ENCODE measurements at regions not wholly inside any gene's neighbourhood (a gene's known extent, or its start where the extent isn't known, plus 50 kb on each side); places are given as distances from the start of the nearest gene placed in this dataset.
"Not testable (repeated sequence)": the region's sequence is repeated elsewhere in the genome, so short reads cannot be mapped to it uniquely, and the experiment has no call there.

- peak; percentile 95 for FAIRE-seq
- DNase-seq (ENCODE audit: insufficient read length, low spot score), result peak; percentile 93
Observed at GRCh38 chr3:153221748-153222162, 59.7 kb downstream of the RAP2B start.

- DNase-seq (ENCODE audit: insufficient read length, low spot score); FAIRE-seq: not testable (repeated sequence)
Observed at GRCh38 chr3:153226877-153227276, 64.9 kb downstream of the RAP2B start.

DNA sequence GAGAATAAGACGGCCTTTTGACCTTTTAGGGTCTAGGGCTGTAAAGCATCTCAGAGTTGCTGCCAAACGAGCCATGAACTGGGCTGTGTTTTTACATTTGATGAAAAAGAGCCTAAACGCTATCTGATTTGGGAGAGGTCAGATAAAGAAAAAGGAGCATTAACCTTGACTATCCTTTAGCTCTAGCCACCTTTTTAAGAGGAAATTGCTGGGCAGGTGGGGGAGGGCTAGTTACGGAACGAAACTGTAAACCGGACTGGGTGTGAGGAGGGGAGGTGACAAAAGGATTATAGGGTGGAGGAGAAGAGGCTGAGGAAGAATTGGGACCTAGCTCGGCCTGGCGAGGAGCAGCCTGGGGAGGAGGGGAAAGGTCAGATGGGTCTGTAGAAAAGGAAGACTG lies 68.4 kb downstream of the RAP2B start:
- not testable (repeated sequence) for FAIRE-seq; DNase-seq (ENCODE audit: insufficient read length, low spot score)

- DNase-seq (ENCODE audit: insufficient read length, low spot score); FAIRE-seq: not testable (repeated sequence)
Observed at GRCh38 chr3:153231245-153231644, 69.2 kb downstream of the RAP2B start.

DNA sequence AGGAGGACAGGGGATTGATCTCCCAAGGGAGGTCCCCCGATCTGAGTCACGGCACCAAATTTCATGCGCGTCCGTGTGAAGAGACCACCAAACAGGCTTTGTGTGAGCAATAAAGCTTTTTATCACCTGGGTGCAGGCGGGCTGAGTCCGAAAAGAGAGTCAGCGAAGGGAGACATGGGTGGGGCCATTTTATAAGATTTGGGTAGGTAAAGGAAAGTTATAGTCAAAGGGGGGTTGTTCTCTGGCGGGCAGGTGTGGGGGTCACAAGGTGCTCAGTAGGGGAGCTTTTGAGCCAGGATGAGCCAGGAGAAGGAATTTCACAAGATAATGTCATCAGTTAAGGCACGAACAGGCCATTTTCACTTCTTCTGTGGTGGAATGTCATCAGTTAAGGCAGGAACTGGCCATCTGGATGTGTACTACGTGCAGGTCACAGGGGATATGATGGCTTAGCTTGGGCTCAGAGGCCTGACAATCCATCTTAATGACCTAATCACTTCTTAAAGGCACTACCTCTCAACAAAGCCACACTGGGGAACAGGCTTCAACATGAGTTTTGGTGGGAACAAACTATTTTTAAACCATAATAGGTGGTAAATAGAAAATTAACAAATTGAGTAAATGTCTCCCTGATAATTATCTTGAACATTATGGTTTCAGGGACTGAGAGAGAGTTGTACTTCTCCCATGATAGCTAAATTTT lies 70.2 kb downstream of the RAP2B start:
- not testable (repeated sequence) for DNase-seq (ENCODE audit: insufficient read length, low spot score); FAIRE-seq

- no peak for FAIRE-seq
- peak; percentile 28 for DNase-seq (ENCODE audit: insufficient read length, low spot score)
Observed at GRCh38 chr3:153232851-153233271, 70.8 kb downstream of the RAP2B start.

DNA sequence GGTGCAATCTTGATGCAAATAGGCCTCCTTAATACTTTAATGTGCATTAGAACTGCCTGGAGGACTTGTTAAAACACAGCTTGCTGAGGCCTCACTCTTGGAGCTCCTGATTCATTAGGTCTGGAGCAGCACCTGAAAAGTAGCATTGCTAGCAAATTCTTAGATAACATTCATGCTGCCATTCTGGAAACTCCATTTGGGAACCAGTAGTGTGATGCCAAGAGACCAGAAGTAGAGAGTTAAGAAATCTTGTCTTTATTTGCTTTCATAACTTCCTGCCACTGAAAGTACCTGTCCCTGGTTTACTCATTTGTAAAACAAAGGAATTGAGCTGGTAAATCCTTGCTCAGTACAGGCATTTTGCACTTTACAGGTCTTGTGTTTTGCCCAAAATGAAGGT lies 72.0 kb downstream of the RAP2B start:
- FAIRE-seq, result no peak
- no peak for DNase-seq (ENCODE audit: insufficient read length, low spot score)

DNA sequence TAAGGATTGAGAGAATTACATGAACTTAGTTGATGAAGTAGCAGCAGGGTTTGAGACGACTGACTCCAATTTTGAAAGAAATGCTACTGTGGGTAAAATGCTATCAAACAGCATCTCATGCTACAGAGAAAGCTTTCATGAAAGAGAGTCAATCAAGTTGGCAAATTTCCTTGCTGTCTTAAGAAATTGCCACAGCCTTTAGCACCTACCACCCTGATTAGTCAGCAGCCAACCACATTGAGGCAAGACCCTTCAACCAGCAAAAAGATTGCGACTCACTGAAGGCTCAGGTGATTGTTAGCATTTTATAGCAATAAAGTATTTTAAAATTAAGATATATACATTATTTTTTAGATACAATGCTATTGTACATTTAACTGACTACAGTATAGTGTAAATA lies 80.9 kb downstream of the RAP2B start:
- no peak for FAIRE-seq
- DNase-seq (ENCODE audit: insufficient read length, low spot score), result no peak

GRCh38 chr3:153244961-153245360 lies 82.9 kb downstream of the RAP2B start:
- FAIRE-seq (no peak), DNase-seq (ENCODE audit: insufficient read length, low spot score) (no peak)

GRCh38 chr3:153245661-153246060 lies 83.6 kb downstream of the RAP2B start:
- DNase-seq (ENCODE audit: insufficient read length, low spot score) (no peak), FAIRE-seq (no peak)

GRCh38 chr3:153246331-153246730 lies 84.3 kb downstream of the RAP2B start:
- FAIRE-seq, result no peak

DNA sequence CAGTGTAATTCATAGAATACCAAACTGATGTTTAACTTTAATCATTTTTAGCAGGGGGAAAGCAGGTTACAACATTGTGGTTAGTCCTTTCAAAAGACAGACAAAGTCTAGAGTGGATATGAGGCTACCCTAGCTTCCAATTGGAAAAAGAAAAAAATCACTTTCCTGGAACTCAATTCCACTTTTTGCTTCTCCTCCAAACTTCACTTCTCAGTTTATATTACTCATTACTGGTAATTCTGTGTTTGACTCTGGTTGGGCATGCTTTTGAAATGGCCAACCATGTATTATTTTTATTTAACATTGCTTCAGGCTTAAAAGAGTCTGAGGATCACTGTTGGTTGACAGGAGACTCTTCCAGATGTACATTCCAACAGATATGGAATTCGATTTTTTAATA lies 84.8 kb downstream of the RAP2B start:
- no peak for DNase-seq (ENCODE audit: insufficient read length, low spot score)

More at GRCh38 chr3:153246331-153246730, 84.3 kb downstream of the RAP2B start:
- no peak for DNase-seq (ENCODE audit: insufficient read length, low spot score)

GRCh38 chr3:153247331-153248330 lies 85.6 kb downstream of the RAP2B start:
- FAIRE-seq (no peak), DNase-seq (ENCODE audit: insufficient read length, low spot score) (no peak)

More for the DNA sequence above, 84.8 kb downstream of the RAP2B start:
- no peak for FAIRE-seq

DNA sequence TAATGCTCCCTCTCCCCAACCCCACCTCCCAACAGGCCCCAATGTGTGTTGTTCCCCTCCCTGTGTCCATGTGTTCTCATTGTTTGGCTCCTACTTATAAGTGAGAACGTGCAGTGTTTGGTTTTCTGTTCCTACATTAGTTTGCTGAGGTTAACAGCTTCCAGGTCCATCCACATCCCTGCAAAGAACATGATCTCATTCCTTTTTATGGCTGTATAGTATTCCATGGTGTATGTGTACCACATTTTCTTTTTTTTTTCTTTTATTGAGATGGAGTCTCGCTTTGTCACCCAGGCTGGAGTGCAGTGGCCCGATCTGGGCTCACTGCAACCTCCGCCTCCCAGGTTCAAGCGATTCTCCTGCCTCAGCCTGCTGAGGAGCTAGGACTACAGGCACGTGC lies 86.8 kb downstream of the RAP2B start:
- not testable (repeated sequence) for DNase-seq (ENCODE audit: insufficient read length, low spot score); FAIRE-seq

DNA sequence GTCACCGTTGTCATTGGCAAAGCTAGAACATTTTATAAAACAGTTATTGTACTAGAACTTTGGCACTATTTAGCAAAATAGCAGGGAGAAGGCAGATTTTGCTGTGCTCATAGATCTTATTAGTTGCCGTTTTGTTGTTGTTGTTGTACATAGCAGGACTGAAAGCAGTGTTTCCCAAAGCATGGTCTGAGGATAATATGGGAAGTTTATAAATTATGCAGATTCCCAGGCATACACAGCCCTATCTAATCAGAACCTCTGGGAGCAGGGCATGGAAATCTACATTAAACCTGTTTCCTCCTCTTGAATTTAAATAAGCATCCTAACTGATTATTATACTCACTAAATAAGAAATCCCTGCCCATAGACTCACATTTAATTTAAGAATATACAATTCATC lies 87.9 kb downstream of the RAP2B start:
- DNase-seq (ENCODE audit: insufficient read length, low spot score), result no peak
- FAIRE-seq, result no peak

DNA sequence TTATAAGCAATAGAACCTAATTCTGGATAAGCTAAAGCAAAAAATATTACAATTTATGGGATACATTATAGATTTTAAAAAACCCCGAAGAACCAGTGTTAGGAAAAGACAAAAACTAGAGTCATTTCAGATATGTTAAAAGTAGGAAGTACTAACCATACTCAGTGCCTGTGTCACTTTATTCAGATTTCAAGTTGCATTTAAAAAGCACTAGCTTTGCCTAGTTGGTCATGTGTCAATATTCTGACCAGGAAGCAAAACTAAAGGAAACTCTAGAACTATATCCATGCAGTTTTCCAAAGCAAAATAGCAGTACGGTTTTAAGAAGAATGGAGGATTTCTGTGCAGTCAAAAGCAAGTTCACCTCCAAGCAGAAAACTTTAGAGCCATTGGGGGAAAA lies 88.4 kb downstream of the RAP2B start:
- FAIRE-seq, result no peak
- no peak for DNase-seq (ENCODE audit: insufficient read length, low spot score)

- DNase-seq (ENCODE audit: insufficient read length, low spot score) (no peak), FAIRE-seq (no peak)
Observed at GRCh38 chr3:153252963-153253362, 90.9 kb downstream of the RAP2B start.

- DNase-seq (ENCODE audit: insufficient read length, low spot score) (no peak), FAIRE-seq (no peak)
Observed at GRCh38 chr3:153254361-153254760, 92.3 kb downstream of the RAP2B start.

DNA sequence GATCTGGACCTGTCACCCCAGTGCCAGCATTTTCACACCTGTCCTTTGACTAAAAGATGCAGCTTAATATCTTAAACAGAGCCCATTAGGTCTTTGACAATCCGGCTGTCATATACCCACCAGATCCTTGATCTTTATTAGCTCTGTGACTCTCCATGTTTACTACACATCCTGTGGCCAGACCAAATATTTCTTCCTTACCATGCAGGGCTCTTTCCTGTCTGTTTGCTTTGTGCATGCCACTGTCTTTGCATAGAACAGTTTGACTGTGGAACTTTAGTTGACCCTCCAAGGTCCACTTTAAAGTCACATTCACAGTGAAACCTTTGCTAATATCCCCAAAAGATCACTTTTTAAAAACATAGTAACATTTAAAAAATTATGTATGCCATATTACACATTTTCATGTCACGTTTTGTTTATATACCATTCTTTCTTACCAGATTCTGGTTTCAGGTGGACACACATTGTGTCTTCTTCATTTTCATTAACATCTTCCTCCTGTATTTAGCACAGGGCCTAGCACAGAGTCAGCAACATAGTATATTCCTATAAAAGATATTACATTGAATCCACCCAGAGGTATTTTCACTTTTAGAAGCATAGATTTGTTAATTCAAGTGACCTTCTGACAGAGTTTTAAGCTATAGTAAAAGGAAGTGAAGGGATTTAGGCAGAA lies 95.8 kb downstream of the RAP2B start:
- FAIRE-seq (no peak), DNase-seq (ENCODE audit: insufficient read length, low spot score) (no peak)

- FAIRE-seq, result no peak
- DNase-seq (ENCODE audit: insufficient read length, low spot score), result no peak
Observed at GRCh38 chr3:153259956-153260355, 97.9 kb downstream of the RAP2B start.

- FAIRE-seq (no peak), DNase-seq (ENCODE audit: insufficient read length, low spot score) (no peak)
Observed at GRCh38 chr3:153260681-153261080, 98.7 kb downstream of the RAP2B start.
